KG1 (cell line): ENCODE measurements at regions not wholly inside any gene's neighbourhood (a gene's known extent, or its start where the extent isn't known, plus 50 kb on each side); places are given as distances from the start of the nearest gene placed in this dataset.
"Not testable (repeated sequence)": the region's sequence is repeated elsewhere in the genome, so short reads cannot be mapped to it uniquely, and the experiment has no call there.

Source experiments
- DNase-seq: peaks from one replicate; lab custom pipeline; 2025; lab: John Stamatoyannopoulos, UW

DNA sequence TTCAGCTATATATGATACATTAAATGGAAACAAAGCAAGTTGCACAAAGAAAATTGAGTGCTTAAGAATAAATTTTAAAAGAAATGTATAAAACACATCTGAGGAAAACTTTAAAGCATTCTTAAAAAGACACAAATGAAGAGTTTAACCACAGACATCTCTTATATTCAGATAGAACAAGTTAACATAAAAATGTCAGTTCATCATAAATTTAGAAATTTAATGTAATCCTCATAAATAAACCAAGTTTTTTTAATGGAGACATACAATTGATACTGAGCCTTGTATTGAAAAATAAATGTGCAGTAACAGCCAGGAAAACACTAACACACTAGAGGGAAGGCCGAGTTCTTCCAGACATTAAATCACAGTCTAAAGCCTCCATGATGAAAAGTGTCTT is 243.9 kb upstream of the MKLN1 start:
- DNase-seq, result no peak

DNA sequence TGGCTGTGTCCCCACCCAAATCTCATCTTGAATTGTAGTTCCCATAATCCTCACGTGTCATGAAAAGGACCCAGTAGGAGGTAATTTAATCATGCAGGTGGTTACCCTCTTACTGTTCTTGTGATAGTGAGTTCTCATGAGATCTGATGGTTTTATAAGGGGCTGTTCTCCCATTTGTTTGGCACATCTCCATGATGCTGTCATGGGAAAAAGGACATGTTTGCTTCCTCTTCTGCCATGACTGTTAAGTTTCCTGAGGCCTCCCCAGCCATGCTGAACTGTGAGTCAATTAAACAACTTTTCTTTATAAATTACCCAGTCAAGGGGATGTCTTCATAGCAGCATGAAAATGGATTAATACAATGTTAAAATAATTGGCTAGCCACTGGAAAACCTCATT is 243.3 kb upstream of the MKLN1 start:
- DNase-seq, result not testable (repeated sequence)

DNA sequence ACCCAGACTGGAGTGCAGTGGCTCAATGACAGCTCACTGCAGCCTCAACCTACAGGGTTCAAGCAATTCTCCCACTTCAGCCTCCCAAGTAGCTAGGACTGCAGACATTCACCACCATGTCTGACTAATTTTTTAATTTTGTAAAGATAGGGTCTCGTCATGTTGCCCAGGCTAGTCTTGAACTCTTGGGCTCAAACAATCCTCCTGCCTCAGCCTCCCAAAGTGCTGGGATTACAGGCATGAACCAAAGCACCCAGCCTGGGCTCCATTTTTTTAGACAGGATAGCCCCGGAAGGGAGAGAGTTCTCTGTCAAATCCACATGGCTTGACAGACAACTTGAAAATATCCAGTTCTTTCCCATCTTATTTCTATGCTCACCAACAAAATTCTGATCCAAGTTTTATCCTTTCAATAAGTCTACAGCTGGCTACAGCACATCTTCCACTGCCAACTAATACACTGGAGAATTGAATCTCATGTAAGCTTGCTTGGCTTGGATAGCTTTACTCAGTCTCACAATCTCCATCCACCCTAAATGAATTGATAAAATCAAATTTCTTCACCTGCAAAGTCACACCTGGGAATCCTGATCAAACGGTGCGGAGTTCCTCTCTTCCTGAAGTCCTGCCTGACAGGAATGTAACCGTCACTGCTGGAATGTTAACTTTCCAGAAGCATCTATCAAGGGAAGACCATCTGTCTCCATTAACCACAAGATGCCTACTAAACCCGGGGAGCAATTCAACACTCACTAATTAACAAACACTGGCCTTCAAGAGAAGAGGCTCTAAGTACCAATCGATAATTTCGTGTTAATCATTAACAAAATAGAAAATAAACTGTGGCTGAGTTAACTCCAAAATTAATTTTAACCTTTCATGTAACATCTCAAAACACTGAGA is 239.7 kb upstream of the MKLN1 start:
- no peak for DNase-seq

DNA sequence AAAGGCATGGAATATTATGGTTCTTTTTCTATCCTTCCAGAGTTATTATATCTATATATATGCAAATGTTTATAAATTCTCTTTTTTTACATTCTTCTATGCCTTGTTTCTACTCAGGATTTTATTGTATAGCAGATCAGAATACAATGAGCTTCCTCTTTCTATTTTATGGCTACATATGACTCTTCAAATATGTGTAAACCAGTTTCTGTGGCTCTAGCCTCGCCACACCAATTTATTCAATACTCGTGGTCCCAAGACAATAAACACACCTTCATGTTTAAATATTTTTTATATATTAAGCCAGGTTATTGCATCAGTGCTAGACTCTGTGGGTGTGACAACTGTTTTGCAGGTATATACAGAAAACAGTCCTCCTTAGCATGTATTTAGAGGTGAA is 237.5 kb upstream of the MKLN1 start:
- DNase-seq, result no peak

DNA sequence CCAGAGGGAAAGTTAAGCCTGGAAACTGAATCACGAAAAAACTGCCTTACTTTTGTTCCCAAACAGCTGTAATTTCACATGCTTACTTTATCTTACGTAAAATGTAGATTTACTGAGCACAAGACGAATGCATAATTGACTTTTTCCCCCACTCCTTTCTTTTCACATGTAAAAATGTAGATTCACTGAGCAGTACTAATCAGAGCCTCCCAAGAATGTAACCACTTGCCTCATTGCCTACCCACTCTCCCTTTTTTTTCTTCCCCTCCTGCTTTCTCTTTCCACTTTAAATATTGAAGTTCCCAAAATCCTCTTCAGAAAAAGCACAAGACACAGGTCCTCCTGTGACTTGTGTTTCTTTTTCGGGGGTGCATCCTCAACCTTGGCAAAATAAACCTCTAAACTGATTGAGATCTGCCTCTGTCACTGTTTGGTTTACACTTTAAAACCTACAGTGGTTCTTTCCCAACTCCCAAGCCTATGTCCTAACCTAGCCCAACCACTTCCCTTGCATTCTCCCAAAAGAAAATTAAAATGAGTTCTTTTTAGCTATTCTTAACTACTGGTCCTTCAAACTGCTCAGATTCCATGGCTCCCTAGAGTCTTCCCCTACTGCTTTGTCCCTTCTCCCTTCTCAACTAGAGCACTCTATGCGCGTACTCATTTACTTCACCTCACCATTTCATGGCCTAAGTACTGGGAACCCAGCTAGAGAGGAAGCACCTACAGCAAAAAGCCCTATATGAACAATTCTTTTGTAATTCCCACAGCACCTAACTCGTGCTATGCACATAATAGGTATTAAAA is 236.6 kb upstream of the MKLN1 start:
- no peak for DNase-seq

DNA sequence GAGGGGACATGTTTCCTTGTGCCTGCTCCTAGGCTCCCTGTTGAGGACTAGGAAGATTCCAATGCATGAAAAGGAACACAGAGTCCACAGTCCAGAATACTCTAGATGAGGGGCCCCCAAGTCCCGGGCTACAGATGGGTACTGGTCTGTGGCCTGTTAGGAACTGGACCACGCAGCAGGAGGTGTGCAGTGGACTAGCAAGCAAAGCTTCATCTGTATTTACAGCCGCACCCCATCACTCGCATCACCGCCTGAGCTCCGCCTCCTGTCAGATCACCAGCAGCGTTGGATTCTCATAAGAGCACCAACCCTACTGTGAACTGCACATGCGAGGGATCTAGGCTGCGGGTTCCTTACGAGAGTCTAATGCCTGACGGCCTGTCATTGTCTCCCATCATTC is 233.0 kb upstream of the MKLN1 start:
- DNase-seq, result no peak

DNA sequence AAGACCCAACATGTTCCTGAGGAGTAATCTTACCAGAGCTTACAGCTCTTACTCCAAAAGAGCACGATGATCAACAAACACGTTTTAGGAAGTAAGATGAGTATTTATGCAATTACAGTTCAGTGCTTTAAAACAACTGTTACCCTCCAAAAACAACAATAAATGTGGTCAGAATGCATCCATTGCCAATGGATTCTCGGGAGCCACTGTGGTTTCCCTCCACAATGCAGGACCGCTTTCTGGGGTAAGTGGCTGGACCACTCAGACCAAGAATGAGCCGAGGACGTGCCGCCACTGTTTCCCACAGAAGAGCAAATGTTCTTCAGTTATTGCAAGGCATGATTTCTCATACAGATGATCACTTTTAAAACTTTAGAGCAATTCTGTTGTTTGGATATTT is 232.3 kb upstream of the MKLN1 start:
- no peak for DNase-seq

DNA sequence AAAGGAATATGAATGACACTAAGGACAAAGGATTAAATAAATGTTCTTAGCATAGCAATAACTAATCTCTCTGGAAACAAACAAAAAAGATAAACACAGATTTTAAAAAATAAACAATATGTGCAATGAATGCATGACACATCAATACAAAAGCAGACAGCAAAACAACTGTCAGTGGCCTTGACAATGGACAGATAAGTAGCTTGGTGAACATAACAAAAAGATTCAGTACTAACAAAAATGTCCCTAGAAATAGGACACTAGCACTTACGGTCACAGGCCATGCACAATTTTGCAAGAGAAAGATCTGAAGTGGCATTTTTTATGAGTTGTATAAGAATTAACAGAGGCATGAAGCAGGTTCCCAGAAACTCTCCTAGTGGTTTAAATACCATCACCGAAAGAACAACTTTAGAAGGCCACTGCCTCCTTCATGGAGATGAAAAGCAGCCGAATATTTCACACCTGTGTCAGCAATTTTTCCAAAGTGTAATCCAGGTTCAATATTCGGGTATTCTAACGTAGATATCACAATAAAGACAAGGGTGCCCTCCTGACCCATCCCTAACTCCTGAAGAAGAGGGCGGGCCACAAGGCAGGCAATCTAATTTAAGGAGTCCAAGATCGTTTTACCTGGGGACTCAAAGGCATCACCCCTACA is 231.3 kb upstream of the MKLN1 start:
- no peak for DNase-seq

DNA sequence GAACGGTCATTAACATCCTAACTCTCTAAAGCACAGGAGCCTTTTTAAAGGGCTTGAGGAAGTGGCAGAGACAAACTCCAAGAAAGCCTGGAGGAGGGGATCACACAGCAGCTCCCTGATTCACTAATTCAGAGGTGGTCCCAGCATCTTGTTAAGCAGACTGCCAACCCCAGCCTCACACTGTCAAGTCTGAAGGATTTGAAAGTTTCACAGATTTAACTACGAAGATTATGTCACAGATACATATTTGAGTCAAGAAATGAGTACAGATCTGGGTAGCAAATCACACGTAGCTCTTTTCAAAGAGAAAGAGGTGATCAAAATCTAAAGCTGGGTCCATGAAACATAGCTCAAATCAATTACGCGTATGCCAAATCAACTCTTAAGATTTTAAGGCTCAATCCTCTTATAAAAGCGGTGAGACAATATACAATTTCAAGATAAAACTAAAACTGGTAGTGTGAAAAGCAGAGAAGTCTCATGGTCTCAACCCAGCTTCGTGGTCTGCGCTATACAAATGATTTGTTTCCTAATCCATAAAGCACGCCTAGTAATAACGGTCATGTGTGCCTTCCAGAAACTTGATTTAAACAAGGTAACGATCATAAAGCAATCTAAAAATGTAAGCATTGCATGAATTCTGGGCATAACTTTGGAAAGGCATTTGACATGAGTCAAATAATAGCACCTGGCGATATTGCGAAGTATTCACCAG is 229.9 kb upstream of the MKLN1 start:
- no peak for DNase-seq

DNA sequence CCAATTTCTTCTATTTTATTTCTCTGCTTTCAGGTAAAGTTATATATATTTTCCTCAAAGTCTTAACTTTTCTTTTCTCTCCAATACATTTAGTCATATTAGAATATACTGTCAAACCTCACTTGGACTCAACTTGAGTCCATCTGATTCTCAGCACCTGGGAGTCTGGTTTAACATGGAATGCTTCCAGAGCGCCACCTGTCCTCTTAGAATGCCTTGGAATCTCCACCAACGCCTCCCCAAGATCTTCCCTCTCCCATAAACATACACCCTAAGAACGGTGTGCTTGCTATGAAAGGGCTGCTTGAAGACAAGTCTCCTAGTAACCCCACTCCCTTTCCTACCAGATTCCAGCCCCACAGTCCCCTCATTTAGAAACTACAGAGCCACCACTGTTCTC is 229.1 kb upstream of the MKLN1 start:
- DNase-seq, result no peak

DNA sequence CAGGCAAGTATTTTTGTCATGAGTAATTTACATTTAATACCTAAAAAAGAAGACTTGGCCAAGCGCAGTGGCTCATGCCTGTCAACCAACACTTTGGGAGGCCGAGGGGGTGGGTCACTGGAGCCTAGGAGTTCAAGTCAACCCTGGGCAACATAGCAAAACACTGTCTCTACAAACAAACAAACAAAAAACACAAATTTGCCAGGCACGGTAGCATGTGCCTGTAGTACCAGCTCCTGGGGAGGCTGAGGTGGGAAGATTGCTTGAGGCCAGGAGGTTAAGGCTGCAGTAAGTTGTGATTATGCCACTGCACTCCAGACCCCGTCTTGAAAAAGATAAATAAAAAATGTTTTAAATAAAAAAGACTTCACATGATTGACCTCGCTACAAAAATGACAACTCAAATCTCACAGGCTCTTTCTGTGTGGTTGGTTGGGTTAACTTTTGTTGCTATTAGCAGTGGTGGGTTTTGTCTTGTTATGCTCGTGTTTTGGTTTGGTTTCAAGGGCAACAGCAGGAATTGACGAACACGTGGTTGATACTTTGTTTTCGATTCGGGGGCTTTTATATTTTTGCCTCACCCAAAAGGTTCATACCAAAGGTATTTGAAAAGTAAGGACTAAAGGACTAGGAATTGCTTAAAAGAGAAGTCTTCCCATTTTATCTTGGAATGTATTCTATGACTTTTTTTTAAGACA is 227.2 kb upstream of the MKLN1 start:
- no peak for DNase-seq

DNA sequence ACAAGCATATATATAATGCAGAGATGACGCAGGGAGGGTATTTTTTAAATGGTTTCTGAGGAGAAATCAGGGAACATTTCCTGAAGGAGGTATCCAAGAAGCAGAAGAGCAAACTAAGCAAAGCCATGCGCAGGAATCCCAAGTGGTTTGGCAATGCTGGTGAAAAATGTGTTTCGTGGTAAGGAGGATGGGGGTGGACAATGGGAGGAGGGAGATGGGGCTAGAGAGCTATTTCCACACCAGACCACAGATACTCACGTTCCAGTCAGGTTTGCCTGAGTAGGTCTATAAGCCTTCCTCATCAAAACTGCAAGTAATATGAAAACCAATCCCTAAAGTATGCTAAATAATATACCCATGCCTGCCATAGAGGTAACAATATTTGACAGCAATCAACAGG is 223.7 kb upstream of the MKLN1 start:
- no peak for DNase-seq

DNA sequence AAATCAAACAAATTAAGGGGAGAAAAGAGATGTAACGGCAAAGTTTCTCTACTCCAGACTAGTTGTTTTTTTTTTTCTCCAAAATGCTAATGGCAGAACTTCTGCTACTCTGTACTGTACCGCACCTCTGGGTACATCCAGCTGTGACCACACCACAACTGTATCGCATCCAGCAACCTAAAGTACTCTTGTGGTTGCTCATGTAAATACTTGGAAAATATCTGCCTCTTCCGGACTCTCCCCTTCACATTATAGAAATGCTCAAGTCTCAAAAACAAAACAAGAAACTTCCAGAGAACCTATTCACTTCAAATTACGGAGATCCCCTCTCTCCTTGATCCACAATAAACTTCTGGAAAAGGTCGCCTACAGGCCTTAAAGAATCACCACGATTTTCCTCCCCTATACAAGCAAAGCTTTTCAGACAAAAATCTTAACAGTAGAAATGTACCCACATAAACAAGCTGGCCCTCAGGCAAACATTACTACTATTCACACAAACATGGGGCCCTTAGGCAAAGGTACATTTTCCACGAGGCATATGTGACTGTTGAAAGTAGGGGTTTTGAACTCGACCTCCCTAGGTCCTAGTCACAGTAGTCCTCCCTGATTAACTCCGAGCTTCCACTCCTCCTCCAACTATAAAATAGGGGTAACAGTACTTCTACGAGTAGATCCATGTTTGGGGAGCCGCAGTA is 222.9 kb upstream of the MKLN1 start:
- DNase-seq, result no peak

DNA sequence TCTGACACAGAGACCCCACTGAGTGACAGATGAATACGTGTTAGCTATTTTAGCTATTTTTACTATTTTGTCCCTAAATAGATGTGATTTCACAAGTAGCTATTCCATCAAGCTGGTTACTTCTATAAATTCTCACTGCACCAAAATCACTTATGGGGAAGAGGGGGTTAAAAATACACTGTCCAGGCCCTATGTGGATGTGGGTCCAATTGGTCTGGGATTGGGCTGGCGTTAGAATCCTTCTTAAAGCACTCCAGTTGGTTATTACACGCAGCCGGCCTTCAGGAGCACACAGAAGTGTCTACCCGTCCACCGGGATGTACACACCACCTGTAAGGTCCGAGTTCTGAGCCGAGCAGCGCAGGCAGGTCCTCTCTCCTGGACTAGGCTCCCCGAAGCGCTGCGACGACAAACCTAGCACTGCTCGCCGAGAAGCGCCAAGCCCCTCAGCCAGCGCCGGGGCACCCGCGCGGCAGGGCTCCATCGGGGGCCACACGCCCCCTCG is 222.3 kb upstream of the MKLN1 start:
- no peak for DNase-seq

DNA sequence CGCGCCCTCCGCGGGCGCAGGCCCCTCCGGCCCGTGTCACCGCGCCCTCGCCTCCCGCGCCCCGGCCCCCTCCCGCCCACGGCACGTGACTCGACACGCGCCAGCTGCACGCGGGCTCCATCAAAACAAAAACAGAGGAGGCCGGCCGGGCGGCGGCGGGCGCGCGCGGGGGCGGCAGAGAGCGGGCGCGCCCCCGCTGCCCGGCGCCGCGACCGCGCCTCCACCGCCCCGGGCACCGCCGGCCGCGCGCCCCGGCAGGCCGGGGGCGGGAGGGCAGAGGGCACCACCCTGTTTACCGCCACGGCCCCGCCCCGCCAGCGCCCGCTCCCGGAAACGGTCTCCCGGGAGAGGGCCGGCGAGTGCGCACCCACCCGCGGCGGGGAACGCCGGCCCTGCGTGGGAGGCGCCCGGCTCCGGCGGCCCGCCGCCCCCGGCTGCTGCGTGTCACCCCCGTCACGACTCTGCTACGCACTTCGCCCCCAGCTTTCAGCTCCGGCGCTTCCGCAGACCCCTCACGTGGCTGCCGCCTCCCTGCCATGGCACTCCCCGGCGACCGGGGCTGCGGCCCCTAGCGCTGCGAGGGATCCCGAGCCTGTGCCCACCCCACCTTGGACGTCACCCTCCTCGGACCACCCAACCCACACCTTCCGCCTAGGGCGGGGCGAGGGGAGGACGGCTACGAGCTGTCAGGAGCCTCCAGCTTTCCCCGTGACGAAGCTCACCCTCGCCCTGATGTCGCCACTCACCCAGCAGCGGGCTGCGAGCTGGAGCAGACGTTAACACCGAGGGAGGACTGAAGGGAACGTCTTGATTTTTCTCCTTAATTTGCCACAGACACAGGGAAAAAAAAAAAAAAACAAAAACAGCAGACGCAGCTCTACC is 221.6 kb upstream of the MKLN1 start:
- no peak for DNase-seq

DNA sequence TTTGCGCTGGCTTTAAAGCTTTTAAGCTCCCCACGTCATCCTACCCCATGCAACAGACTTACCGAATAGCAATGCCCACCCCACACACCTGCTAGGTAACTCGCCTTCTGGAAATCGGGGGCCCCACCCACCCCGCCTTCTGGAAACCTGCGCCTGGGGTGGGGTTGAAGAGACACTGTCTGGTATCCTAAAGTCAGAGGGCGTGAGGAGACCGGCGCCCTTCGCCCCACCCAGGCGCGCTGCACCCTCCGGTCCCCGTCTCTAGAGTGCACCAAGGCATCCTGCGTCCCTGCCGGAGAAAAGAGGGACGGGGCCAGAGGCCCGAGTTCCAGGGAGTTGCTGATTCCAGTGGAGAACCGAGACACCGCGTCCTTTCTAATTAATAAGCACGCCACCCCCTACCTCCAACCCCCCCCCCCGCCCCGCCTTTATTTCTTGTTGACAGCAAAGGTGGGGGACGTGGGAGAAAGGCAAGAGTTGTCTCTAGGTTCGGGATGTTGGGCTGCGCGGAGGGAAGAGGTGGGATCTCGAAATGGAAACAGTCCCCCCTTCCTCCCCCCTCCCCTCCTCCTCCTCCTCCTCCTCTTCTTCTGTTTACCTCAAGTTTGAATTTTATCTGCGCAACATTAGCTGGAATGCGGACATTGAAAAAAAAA is 220.9 kb upstream of the MKLN1 start:
- no peak for DNase-seq

DNA sequence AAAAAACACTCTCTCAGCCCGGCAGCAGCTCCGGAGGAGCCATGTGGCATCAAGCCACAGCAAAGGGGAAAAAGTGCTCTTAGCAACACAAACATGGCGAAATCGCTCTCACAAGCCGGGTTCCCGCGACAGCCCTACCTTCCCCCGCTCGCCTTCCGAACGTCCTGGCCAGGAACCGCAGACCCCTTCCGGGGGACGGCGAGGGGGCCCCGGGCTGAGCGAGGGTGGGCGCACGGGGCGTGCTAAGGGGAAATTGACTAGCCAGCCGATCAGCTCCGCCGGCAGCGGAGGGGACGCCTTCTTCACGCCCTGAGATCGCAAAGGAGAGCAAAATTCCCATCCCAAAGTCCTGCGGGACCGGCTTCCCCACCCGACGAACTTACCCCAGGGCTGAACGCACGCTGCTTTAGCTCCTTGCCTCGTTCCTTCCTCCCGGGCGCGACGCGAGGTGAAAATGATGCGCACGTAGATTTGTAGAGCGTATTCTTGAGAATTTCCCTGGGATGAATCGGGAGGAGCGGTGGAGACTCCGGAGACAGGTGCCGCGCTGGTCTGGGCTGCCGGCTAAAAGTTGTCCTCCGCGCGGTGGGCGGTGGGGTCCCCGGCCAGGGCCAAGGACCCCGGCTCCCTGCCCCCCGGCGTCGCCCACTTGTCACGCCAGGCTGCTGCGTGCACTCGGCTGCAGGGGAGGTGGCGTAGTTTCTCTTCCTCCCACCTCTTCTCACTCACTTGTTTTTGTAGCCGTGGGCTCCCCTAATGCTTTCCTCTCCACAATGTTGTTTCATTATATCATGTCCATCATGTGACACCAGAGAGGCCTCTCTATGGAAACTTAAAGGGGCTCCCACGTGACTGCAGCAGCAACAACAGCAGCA is 220.1 kb upstream of the MKLN1 start:
- no peak for DNase-seq
